ENCODE measurements at regions not wholly inside any gene's neighbourhood (a gene's known extent, or its start where the extent isn't known, plus 50 kb on each side); places are given as distances from the start of the nearest gene placed in this dataset.

DNA sequence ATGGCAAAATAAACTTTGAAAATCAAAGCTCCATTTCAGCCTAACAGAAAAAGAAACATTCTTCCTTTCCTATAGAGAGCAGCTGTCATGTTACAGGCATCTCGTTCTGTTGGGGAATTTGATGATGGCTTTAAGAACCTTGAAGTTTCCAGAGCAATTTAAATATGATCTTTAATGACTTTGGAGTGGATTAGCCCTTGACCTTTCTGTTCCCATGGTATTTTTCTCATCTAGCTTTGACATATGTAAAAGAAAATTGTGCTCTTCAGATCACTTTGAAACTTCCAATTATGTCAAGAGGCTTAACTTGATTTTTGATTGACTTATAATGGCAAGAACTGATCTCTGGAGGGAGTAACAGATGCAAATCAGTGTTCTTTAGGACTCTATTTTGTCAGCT is 157.6 kb upstream of the SEMA3E start:
- CTCF ChIA-PET, result no interaction called here
- no peak for DNase-seq (ENCODE audit: unreplicated experiment)
- Mint-ChIP-seq H3K27me3 (ENCODE audit: insufficient read depth, unreplicated experiment) (peaks cover 46% of the 10 kb centered on the region), H3K9me3 (ENCODE audit: unreplicated experiment) (no peaks in the 10 kb centered on the region), H3K4me3 (ENCODE audit: unreplicated experiment) (no peak overlapping the region), H3K36me3 (ENCODE audit: insufficient read depth, unreplicated experiment) (no peaks in the 10 kb centered on the region), H3K27ac (ENCODE audit: low read depth, unreplicated experiment) (no peak overlapping the region), H3K4me1 (ENCODE audit: insufficient read depth, unreplicated experiment) (no peaks in the 10 kb centered on the region)
- TF ChIP-seq, protein P1, sequence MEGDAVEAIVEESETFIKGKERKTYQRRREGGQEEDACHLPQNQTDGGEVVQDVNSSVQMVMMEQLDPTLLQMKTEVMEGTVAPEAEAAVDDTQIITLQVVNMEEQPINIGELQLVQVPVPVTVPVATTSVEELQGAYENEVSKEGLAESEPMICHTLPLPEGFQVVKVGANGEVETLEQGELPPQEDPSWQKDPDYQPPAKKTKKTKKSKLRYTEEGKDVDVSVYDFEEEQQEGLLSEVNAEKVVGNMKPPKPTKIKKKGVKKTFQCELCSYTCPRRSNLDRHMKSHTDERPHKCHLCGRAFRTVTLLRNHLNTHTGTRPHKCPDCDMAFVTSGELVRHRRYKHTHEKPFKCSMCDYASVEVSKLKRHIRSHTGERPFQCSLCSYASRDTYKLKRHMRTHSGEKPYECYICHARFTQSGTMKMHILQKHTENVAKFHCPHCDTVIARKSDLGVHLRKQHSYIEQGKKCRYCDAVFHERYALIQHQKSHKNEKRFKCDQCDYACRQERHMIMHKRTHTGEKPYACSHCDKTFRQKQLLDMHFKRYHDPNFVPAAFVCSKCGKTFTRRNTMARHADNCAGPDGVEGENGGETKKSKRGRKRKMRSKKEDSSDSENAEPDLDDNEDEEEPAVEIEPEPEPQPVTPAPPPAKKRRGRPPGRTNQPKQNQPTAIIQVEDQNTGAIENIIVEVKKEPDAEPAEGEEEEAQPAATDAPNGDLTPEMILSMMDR (IDR thresholded peaks at IDR 0.05; ENCODE audit: unreplicated experiment), result no peak
- BruUV-seq (replicated peaks), result no TSS peak
- POLR2A ChIA-PET, result no interaction called here
- intact Hi-C loops (cut with micrococcal nuclease), result no loop called here

DNA sequence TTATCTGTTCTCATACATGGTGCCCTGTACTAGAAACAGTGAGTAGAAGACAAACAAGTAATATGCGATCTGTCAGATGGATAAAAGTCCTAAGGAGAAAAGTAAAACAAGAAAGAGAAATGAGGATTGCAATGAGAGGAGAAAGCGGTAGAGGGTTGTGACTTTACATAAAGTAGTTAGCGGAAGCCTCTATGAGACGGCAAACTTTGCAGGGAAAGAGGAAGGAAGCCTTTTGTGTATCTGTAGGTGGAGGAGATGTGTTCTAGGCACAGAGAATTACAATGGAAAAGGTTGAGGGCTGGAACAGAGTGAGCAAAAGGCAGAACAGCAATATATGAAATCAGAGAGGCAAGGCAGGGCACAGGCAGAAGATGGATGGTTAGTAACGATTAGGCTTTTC is 150.4 kb upstream of the SEMA3E start:
- CTCF ChIA-PET, result no interaction called here
- TF ChIP-seq, protein P1 (IDR thresholded peaks at IDR 0.05; ENCODE audit: unreplicated experiment), result no peak
- POLR2A ChIA-PET, result no interaction called here
- intact Hi-C loops (cut with micrococcal nuclease), result no loop called here
- Mint-ChIP-seq H3K4me1 (ENCODE audit: insufficient read depth, unreplicated experiment) (no peaks in the 10 kb centered on the region), H3K27ac (ENCODE audit: low read depth, unreplicated experiment) (no peak overlapping the region), H3K27me3 (ENCODE audit: insufficient read depth, unreplicated experiment) (peaks cover 12% of the 10 kb centered on the region), H3K4me3 (ENCODE audit: unreplicated experiment) (no peak overlapping the region), H3K9me3 (ENCODE audit: unreplicated experiment) (no peaks in the 10 kb centered on the region), H3K36me3 (ENCODE audit: insufficient read depth, unreplicated experiment) (no peaks in the 10 kb centered on the region)
- DNase-seq (ENCODE audit: unreplicated experiment), result no peak
- no TSS peak for BruUV-seq (replicated peaks)

DNA sequence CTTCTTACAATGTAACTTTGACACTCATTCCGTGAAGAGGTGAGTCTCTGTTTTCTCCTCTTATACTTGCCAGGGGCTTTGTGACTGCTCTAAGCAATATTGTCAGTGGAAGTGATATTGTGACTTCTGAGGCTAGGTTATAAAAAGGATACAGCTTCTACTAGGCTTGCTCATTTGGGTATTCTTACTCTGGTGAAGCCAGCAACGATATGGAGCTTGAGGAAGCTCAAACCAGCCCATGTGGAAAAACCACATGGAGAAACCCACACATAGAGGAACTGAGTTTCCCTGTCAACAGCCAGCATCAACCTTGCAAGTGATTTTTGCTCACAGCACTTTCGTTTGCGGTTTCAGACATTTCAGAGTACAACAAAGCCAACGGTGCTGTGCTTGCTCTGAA is 149.6 kb upstream of the SEMA3E start:
- Mint-ChIP-seq H3K27ac (ENCODE audit: low read depth, unreplicated experiment) (no peak overlapping the region), H3K36me3 (ENCODE audit: insufficient read depth, unreplicated experiment) (no peaks in the 10 kb centered on the region), H3K4me3 (ENCODE audit: unreplicated experiment) (no peak overlapping the region), H3K9me3 (ENCODE audit: unreplicated experiment) (no peaks in the 10 kb centered on the region), H3K4me1 (ENCODE audit: insufficient read depth, unreplicated experiment) (no peaks in the 10 kb centered on the region), H3K27me3 (ENCODE audit: insufficient read depth, unreplicated experiment) (peaks cover 21% of the 10 kb centered on the region)
- ChIA-PET CTCF (no interaction called here), POLR2A (interaction anchor here (0.6 kb wide), 1 partner anchor 84 kb away, joined by 3 read pairs; no protein-coding TSS in a partner anchor)
- TF ChIP-seq, protein P1 (IDR thresholded peaks at IDR 0.05; ENCODE audit: unreplicated experiment), result no peak
- intact Hi-C loops (cut with micrococcal nuclease), result no loop called here
- BruUV-seq (replicated peaks), result no TSS peak
- DNase-seq (ENCODE audit: unreplicated experiment), result no peak

DNA sequence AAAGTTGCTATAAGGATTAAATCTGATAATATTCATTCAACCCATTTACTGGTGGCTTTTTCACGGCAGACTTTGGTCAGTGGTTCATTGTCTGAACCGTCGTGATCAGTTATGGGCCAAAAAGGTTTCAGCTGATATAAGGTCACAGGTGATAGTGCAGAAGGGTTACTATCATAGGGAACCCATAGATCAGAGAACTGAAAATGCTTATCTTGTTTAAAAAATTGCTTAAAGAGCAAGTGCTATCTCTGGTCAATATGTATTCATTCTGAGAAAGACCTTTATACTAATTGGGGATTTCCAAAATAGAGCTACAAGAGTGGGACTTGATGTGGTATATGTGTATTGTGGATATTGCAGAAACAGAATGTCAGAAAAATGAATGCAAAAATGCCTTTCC is 147.8 kb upstream of the SEMA3E start:
- Mint-ChIP-seq H3K36me3 (ENCODE audit: insufficient read depth, unreplicated experiment) (no peaks in the 10 kb centered on the region), H3K9me3 (ENCODE audit: unreplicated experiment) (no peaks in the 10 kb centered on the region), H3K4me1 (ENCODE audit: insufficient read depth, unreplicated experiment) (no peaks in the 10 kb centered on the region), H3K27ac (ENCODE audit: low read depth, unreplicated experiment) (no peak overlapping the region), H3K27me3 (ENCODE audit: insufficient read depth, unreplicated experiment) (peaks cover 38% of the 10 kb centered on the region), H3K4me3 (ENCODE audit: unreplicated experiment) (no peak overlapping the region)
- ChIA-PET CTCF (no interaction called here), POLR2A (no interaction called here)
- intact Hi-C loops (cut with micrococcal nuclease), result no loop called here
- BruUV-seq (replicated peaks), result no TSS peak
- TF ChIP-seq, protein P1 (IDR thresholded peaks at IDR 0.05; ENCODE audit: unreplicated experiment), result no peak
- no peak for DNase-seq (ENCODE audit: unreplicated experiment)
